HEK293 (cell line): ENCODE measurements at regions not wholly inside any gene's neighbourhood (a gene's known extent, or its start where the extent isn't known, plus 50 kb on each side); places are given as distances from the start of the nearest gene placed in this dataset.

Experiments used
- CTCF ChIA-PET: fragments of 350-600 bp; formaldehyde crosslinking; extraction: SDS; loops from one replicate; lab custom pipeline; 2021; ENCODE audit warnings: antibody characterized with exemption; lab: Yijun Ruan, JAX
- POLR2A ChIA-PET: fragments of 300-600 bp; formaldehyde crosslinking; extraction: SDS; loops from one replicate; lab custom pipeline; 2020; ENCODE audit warnings: antibody characterized with exemption, inconsistent platforms; lab: Yijun Ruan, JAX
- H3K27ac ChIP-seq: fragments of 200-500 bp; sonication (Bioruptor generic); 2 replicates; pipeline ENCODE4 v1.5.1; 2014; ENCODE audit warnings: low read depth, low read length, control low read depth, inconsistent platforms; ENCODE audit errors: extremely low read depth
- H3K36me3 ChIP-seq, 2 experiments: fragments of 200-500 bp in 1 of 2; sonication (Bioruptor generic) in 1 of 2; 1 replicate in 1 of 2; 2 replicates in 1 of 2; pipeline ENCODE4 v1.5.1; 2014 to 2017; ENCODE audit warnings: inconsistent platforms in 2 of 2, low read length in 2 of 2; ENCODE audit not compliant: control insufficient read depth in 2 of 2, insufficient read depth in 1 of 2
- H3K4me1 ChIP-seq: fragments of 200-500 bp; sonication (Bioruptor generic); 2 replicates; pipeline ENCODE4 v1.5.1; 2014; ENCODE audit warnings: mild to moderate bottlenecking, low read length, inconsistent platforms; ENCODE audit not compliant: control insufficient read depth, insufficient read depth
- H3K4me3 ChIP-seq: 2 replicates; pipeline ENCODE4 v1.5.1; 2011; ENCODE audit warnings: low read depth, mild to moderate bottlenecking, control low read depth, low read length, moderate library complexity
- H3K9me3 ChIP-seq: fragments of 200-500 bp; sonication (Bioruptor generic); 2 replicates; pipeline ENCODE4 v1.5.1; 2014; ENCODE audit warnings: low read depth, low read length, inconsistent platforms; ENCODE audit not compliant: control insufficient read depth, insufficient read depth
- BCL6B ChIP-seq: fragments of 450-650 bp; formaldehyde crosslinking; IDR thresholded peaks from 2 replicates; pipeline ENCODE4 v1.5.1; 2017; ENCODE audit warnings: missing biosample characterization, missing genetic modification characterization
- EGR2 ChIP-seq: fragments of 450-650 bp; formaldehyde crosslinking; IDR thresholded peaks from 2 replicates; pipeline ENCODE4 v1.5.1; 2016; ENCODE audit warnings: low read depth, missing biosample characterization, missing genetic modification characterization
- KLF16 ChIP-seq: fragments of 450-650 bp; formaldehyde crosslinking; IDR thresholded peaks from 2 replicates; pipeline ENCODE4 v1.5.1; 2017; ENCODE audit warnings: missing biosample characterization, missing genetic modification characterization
- KLF8 ChIP-seq: fragments of 450-650 bp; formaldehyde crosslinking; IDR thresholded peaks from 2 replicates; pipeline ENCODE4 v1.5.1; 2016; ENCODE audit warnings: missing biosample characterization, missing genetic modification characterization
- MYNN ChIP-seq: fragments of 450-650 bp; formaldehyde crosslinking; IDR thresholded peaks from 2 replicates; pipeline ENCODE4 v1.5.1; 2016; ENCODE audit warnings: missing biosample characterization, missing genetic modification characterization, borderline replicate concordance
- OVOL3 ChIP-seq: fragments of 450-650 bp; formaldehyde crosslinking; IDR thresholded peaks from 2 replicates; pipeline ENCODE4 v1.5.1; 2016; ENCODE audit warnings: missing biosample characterization, missing genetic modification characterization
- PRDM1 ChIP-seq: fragments of 450-650 bp; formaldehyde crosslinking; IDR thresholded peaks from 2 replicates; pipeline ENCODE4; 2016; ENCODE audit warnings: missing biosample characterization, missing genetic modification characterization
- PRDM2 ChIP-seq: fragments of 450-650 bp; formaldehyde crosslinking; IDR thresholded peaks from 2 replicates; pipeline ENCODE4 v1.5.1; 2016; ENCODE audit warnings: missing biosample characterization, missing genetic modification characterization, borderline replicate concordance
- TRIM28 ChIP-seq: IDR thresholded peaks from 2 replicates; pipeline ENCODE4 v1.6.1; 2011; ENCODE audit warnings: low read length, control low read depth, borderline replicate concordance
- ZBTB44 ChIP-seq: fragments of 450-650 bp; IDR thresholded peaks from 2 replicates; pipeline ENCODE4 v1.5.1; 2018; ENCODE audit warnings: missing biosample characterization, mild to moderate bottlenecking, missing genetic modification characterization
- ZEB2 ChIP-seq: fragments of 450-650 bp; formaldehyde crosslinking; IDR thresholded peaks from 2 replicates; pipeline ENCODE4 v1.5.1; 2016; ENCODE audit warnings: missing biosample characterization, missing genetic modification characterization
- ZNF10 ChIP-seq: fragments of 450-650 bp; formaldehyde crosslinking; IDR thresholded peaks from 2 replicates; pipeline ENCODE4 v1.5.1; 2017; ENCODE audit warnings: missing biosample characterization, missing genetic modification characterization
- ZNF169 ChIP-seq: fragments of 450-650 bp; formaldehyde crosslinking; IDR thresholded peaks from 2 replicates; pipeline ENCODE4 v1.5.1; 2016; ENCODE audit warnings: missing biosample characterization, missing genetic modification characterization
- ZNF174 ChIP-seq: fragments of 450-650 bp; formaldehyde crosslinking; IDR thresholded peaks from 2 replicates; pipeline ENCODE4 v1.5.0; 2017; ENCODE audit warnings: missing biosample characterization, mild to moderate bottlenecking, missing genetic modification characterization
- ZNF221 ChIP-seq: fragments of 450-650 bp; formaldehyde crosslinking; IDR thresholded peaks from 2 replicates; pipeline ENCODE4 v1.5.1; 2017; ENCODE audit warnings: missing biosample characterization, missing genetic modification characterization, borderline replicate concordance
- ZNF366 ChIP-seq: fragments of 450-650 bp; formaldehyde crosslinking; conservative IDR thresholded peaks from 2 replicates; pipeline ENCODE4 v1.5.1; 2016; ENCODE audit warnings: missing biosample characterization, missing genetic modification characterization
- ZNF560 ChIP-seq: fragments of 450-650 bp; formaldehyde crosslinking; IDR thresholded peaks from 2 replicates; pipeline ENCODE4 v1.5.1; 2017; ENCODE audit warnings: missing biosample characterization, missing genetic modification characterization, borderline replicate concordance
- ZNF610 ChIP-seq: fragments of 450-650 bp; formaldehyde crosslinking; IDR thresholded peaks from 2 replicates; pipeline ENCODE4 v1.5.1; 2016; ENCODE audit warnings: missing biosample characterization, missing genetic modification characterization, borderline replicate concordance
- ZNF624 ChIP-seq: fragments of 450-650 bp; formaldehyde crosslinking; IDR thresholded peaks from 2 replicates; pipeline ENCODE4 v1.5.1; 2017; ENCODE audit warnings: missing biosample characterization, missing genetic modification characterization
- ZNF664 ChIP-seq: fragments of 450-650 bp; formaldehyde crosslinking; IDR thresholded peaks from 2 replicates; pipeline ENCODE4 v1.5.1; 2016; ENCODE audit warnings: missing biosample characterization, missing genetic modification characterization
- ZNF670 ChIP-seq: fragments of 450-650 bp; formaldehyde crosslinking; IDR thresholded peaks from 2 replicates; pipeline ENCODE4 v1.5.1; 2016; ENCODE audit warnings: missing biosample characterization, missing genetic modification characterization, low read depth
- ZNF677 ChIP-seq: fragments of 450-650 bp; IDR thresholded peaks from 2 replicates; pipeline ENCODE4 v1.5.0; 2018; ENCODE audit warnings: missing biosample characterization, mild to moderate bottlenecking, missing genetic modification characterization, moderate library complexity
- ZNF692 ChIP-seq: fragments of 450-650 bp; formaldehyde crosslinking; IDR thresholded peaks from 2 replicates; pipeline ENCODE4 v1.5.1; 2016; ENCODE audit warnings: missing biosample characterization, missing genetic modification characterization

GRCh38 chr21:17414766-17415165 lies 98.1 kb upstream of the CXADR start (continued):
- no peak for TF ChIP-seq BCL6B (tag by site-specific recombination)

- CTCF ChIA-PET = interaction anchor here (0.6 to 1.5 kb wide), 3 partner anchors 11 to 199 kb away, joined by 4 to 5 read pairs (median 4); no protein-coding TSS in a partner anchor
- no peaks in the 10 kb centered on the region for H3K9me3 ChIP-seq
- no peak overlapping the region for H3K4me3 ChIP-seq
- no peak overlapping the region for H3K27ac ChIP-seq
- TF ChIP-seq EGR2 (tag by site-specific recombination) (no peak), KLF16 (no peak), ZNF560 (tag by site-specific recombination) (no peak)
- TF ChIP-seq, all 188 proteins: peak for 0
- Histone ChIP-seq H3K4me1 (peaks cover 5% of the 10 kb centered on the region; the same call in 1 of the 2 replicates), H3K36me3 (no peaks in the 10 kb centered on the region)
- POLR2A ChIA-PET = interaction anchor here (0.6 to 0.8 kb wide), 2 partner anchors 19 to 87 kb away, joined by 3 to 4 read pairs; no protein-coding TSS in a partner anchor
These were observed 96.7 kb upstream of the CXADR start for GRCh38 chr21:17416139-17416538.

GRCh38 chr21:17422931-17423330 lies 89.9 kb upstream of the CXADR start:
- H3K27ac ChIP-seq = no peak overlapping the region
- CTCF ChIA-PET = interaction anchor here (0.6 kb wide), 1 partner anchor 81 kb away, joined by 3 read pairs; no protein-coding TSS in a partner anchor
- TF ChIP-seq ZNF174 (tag by site-specific recombination) (no peak), TRIM28 (no peak), ZNF610 (tag by site-specific recombination) (no peak), ZNF677 (tag by site-specific recombination) (no peak), ZNF366 (tag by site-specific recombination) (no peak), ZNF692 (no peak), ZNF221 (tag by site-specific recombination) (no peak), OVOL3 (tag by site-specific recombination) (no peak), KLF8 (tag by site-specific recombination) (no peak), ZNF10 (no peak), ZNF624 (tag by site-specific recombination) (no peak), MYNN (tag by site-specific recombination) (no peak), ZEB2 (tag by site-specific recombination) (no peak), ZNF169 (tag by site-specific recombination) (no peak), ZNF664 (tag by site-specific recombination) (no peak), ZNF670 (tag by site-specific recombination) (no peak), PRDM2 (tag by site-specific recombination) (no peak), PRDM1 (tag by site-specific recombination) (no peak), ZBTB44 (tag by site-specific recombination) (no peak)
- TF ChIP-seq, all 188 proteins: peak for 0
- H3K4me3 ChIP-seq = no peak overlapping the region
- no peaks in the 10 kb centered on the region for H3K4me1 ChIP-seq
- POLR2A ChIA-PET = interaction anchor here (0.6 kb wide), 1 partner anchor 9 kb away, joined by 3 read pairs; no protein-coding TSS in a partner anchor
- no peaks in the 10 kb centered on the region for H3K9me3 ChIP-seq
- no peaks in the 10 kb centered on the region for H3K36me3 ChIP-seq
